ENCODE measurements at regions not wholly inside any gene's neighbourhood (a gene's known extent, or its start where the extent isn't known, plus 50 kb on each side); places are given as distances from the start of the nearest gene placed in this dataset.

DNA sequence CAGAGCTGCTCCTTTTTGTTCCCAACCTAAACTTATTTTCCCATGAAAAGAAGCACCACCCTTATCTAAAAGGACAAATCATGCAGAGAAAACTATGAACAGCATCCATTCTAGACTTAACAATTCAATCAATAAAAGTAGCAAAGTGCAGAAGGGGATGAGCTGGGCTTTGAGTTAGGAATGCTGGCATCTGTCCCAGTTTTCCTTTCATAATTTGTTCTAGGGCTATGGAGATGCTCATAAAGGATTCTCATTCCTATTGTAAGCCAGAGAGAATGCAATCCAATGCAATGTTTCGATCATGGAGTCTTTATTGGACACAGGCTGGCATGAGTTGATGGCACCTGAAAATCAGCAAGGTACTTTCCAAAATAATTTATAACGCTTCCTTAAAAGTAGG is 330.6 kb downstream of the VPS13C start:
- TF ChIP-seq, protein P1, sequence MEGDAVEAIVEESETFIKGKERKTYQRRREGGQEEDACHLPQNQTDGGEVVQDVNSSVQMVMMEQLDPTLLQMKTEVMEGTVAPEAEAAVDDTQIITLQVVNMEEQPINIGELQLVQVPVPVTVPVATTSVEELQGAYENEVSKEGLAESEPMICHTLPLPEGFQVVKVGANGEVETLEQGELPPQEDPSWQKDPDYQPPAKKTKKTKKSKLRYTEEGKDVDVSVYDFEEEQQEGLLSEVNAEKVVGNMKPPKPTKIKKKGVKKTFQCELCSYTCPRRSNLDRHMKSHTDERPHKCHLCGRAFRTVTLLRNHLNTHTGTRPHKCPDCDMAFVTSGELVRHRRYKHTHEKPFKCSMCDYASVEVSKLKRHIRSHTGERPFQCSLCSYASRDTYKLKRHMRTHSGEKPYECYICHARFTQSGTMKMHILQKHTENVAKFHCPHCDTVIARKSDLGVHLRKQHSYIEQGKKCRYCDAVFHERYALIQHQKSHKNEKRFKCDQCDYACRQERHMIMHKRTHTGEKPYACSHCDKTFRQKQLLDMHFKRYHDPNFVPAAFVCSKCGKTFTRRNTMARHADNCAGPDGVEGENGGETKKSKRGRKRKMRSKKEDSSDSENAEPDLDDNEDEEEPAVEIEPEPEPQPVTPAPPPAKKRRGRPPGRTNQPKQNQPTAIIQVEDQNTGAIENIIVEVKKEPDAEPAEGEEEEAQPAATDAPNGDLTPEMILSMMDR (IDR thresholded peaks at IDR 0.05), result no peak
- TF ChIP-seq POLR2A (IDR thresholded peaks at IDR 0.05), result no peak
